RWPE2 (cell line): ENCODE measurements at regions not wholly inside any gene's neighbourhood (a gene's known extent, or its start where the extent isn't known, plus 50 kb on each side); places are given as distances from the start of the nearest gene placed in this dataset.

Experiments
- ATAC-seq: fragments of 200-7000 bp; cut with Tn5 transposase; 3 replicates; pipeline ENCODE4 v1.9.1; 2021; ENCODE audit warnings: low read depth
- DNase-seq: peaks from one replicate; pipeline ENCODE4 v3.0.0-alpha.2; 2020; ENCODE audit warnings: low spot score
- H3K27ac ChIP-seq: fragments of 450-650 bp; 2 replicates; pipeline ENCODE4 v1.5.1; 2017; ENCODE audit warnings: mild to moderate bottlenecking; ENCODE audit not compliant: poor library complexity, severe bottlenecking
- H3K27me3 ChIP-seq: fragments of 250-450 bp; sonication (Bioruptor Pico); 2 replicates; pipeline ENCODE4 v1.5.1; 2021; ENCODE audit warnings: mild to moderate bottlenecking, moderate library complexity; ENCODE audit not compliant: insufficient read depth, poor library complexity, severe bottlenecking
- H3K36me3 ChIP-seq: fragments of 250-450 bp; sonication (Bioruptor Pico); 2 replicates; pipeline ENCODE4 v1.5.1; 2020; ENCODE audit warnings: low read depth, mild to moderate bottlenecking, moderate library complexity
- H3K4me1 ChIP-seq: fragments of 250-450 bp; sonication (Bioruptor Pico); 2 replicates; pipeline ENCODE4 v1.5.1; 2021; ENCODE audit warnings: mild to moderate bottlenecking, moderate library complexity; ENCODE audit not compliant: insufficient read depth, poor library complexity, severe bottlenecking
- H3K4me3 ChIP-seq: fragments of 250-450 bp; sonication (Bioruptor Pico); 2 replicates; pipeline ENCODE4 v1.5.1; 2021; ENCODE audit warnings: mild to moderate bottlenecking, moderate library complexity; ENCODE audit not compliant: severe bottlenecking
- H3K9me3 ChIP-seq: fragments of 250-450 bp; sonication (Bioruptor Pico); 2 replicates; pipeline ENCODE4 v1.5.1; 2021; ENCODE audit warnings: mild to moderate bottlenecking, moderate library complexity; ENCODE audit not compliant: severe bottlenecking
- TF ChIP-seq, protein P1 (sequence below): fragments of 450-650 bp; IDR thresholded peaks from one replicate; pipeline ENCODE4 v1.5.1; 2017; ENCODE audit warnings: mild to moderate bottlenecking, moderate library complexity; ENCODE audit not compliant: poor library complexity, severe bottlenecking

DNA sequence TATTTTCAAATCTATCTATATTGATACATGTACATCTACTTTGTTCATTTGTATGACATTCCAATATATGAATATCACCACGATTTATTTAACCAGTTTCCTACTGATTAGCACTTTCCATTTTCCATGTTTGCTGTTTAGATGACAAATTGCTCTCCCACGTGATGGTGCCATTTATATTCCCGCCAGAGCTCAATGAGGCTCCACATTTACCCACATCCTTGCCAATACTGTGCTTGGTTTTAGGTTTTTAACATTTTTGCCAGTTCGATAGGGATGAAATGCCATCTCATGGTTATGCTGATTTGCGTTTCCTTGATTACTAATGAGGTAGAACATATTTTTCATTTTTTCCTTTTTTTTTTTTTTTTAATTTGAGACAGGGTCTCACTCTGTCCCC, 86.7 kb upstream of the TRIM2 start:
- Histone ChIP-seq H3K27me3 (no peaks in the 10 kb centered on the region), H3K36me3 (no peaks in the 10 kb centered on the region), H3K4me1 (peaks cover 12% of the 10 kb centered on the region), H3K27ac (no peak overlapping the region), H3K9me3 (no peaks in the 10 kb centered on the region), H3K4me3 (no peak overlapping the region)
- ATAC-seq, result no peak
- no peak for DNase-seq
- TF ChIP-seq, protein P1, sequence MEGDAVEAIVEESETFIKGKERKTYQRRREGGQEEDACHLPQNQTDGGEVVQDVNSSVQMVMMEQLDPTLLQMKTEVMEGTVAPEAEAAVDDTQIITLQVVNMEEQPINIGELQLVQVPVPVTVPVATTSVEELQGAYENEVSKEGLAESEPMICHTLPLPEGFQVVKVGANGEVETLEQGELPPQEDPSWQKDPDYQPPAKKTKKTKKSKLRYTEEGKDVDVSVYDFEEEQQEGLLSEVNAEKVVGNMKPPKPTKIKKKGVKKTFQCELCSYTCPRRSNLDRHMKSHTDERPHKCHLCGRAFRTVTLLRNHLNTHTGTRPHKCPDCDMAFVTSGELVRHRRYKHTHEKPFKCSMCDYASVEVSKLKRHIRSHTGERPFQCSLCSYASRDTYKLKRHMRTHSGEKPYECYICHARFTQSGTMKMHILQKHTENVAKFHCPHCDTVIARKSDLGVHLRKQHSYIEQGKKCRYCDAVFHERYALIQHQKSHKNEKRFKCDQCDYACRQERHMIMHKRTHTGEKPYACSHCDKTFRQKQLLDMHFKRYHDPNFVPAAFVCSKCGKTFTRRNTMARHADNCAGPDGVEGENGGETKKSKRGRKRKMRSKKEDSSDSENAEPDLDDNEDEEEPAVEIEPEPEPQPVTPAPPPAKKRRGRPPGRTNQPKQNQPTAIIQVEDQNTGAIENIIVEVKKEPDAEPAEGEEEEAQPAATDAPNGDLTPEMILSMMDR, result no peak

DNA sequence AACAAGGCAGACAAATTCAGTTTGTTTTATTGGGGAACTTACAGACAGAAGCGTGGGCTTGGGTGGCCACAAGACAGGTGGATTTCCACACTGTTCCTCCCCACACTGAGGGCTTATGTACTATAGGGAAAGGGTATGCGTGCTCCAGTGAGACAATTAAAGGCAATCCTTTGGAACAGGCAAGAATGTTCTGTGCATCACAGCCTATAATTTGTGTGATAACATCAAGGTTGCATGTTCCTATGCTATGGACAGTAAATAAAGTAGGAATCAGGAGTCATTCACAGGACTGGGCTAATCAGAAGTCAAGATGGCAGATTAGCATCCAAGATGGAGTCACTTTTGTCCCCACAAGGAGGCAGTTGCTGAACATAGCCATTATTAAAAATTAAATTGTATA, 84.6 kb upstream of the TRIM2 start:
- H3K9me3 ChIP-seq, result no peaks in the 10 kb centered on the region
- no peak for DNase-seq

DNA sequence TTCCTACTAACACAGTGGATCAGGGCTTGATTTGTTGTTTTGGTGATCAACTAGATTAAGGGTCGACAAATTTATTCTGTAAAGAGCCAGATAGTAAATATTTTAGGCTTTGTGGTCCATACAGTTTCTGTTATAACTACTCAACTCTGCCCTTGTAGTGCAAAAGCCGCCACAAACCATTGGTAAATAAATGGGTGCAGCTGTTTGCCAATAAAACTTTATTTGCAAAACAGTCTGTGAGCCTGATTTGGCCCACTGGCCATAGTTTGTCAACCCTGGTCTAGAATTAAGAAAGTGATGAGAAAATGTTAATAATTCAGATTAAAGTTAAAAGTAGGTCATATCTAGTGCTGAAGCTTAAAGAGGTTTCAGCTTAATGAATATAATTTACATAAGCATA, 84.0 kb upstream of the TRIM2 start:
- Histone ChIP-seq H3K36me3 (no peaks in the 10 kb centered on the region), H3K4me1 (peaks cover 7% of the 10 kb centered on the region), H3K27ac (no peak overlapping the region), H3K4me3 (no peak overlapping the region), H3K27me3 (no peaks in the 10 kb centered on the region), H3K9me3 (no peaks in the 10 kb centered on the region)
- DNase-seq (no peak), ATAC-seq (no peak)
- TF ChIP-seq, protein P1, result no peak

More for the DNA sequence above, 84.6 kb upstream of the TRIM2 start:
- Histone ChIP-seq H3K4me1 (peaks cover 12% of the 10 kb centered on the region), H3K4me3 (no peak overlapping the region), H3K27me3 (no peaks in the 10 kb centered on the region), H3K27ac (no peak overlapping the region), H3K36me3 (no peaks in the 10 kb centered on the region)
- TF ChIP-seq, protein P1, result no peak
- no peak for ATAC-seq

DNA sequence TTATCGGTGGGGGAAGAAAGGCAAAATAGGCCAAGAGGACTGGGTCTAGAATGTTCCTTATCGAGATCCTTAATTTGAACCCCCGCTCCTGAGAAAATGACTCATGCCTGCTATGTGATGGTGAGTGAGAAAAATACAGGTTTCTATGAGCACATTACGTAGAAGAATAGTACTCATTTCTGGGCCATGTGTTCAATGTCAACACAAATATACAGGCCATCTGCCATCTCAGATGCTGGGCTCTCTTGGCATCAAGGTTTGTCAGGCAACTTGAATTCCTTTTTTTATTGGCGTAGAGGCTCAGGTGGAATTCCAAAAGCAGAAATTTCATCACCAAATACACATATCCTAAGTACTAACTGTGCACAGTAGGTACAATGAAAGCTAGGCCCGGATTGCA, 81.4 kb upstream of the TRIM2 start:
- Histone ChIP-seq H3K27ac (no peak overlapping the region), H3K4me3 (no peak overlapping the region), H3K27me3 (no peaks in the 10 kb centered on the region), H3K9me3 (no peaks in the 10 kb centered on the region), H3K36me3 (no peaks in the 10 kb centered on the region), H3K4me1 (no peaks in the 10 kb centered on the region)
- TF ChIP-seq, protein P1, result no peak
- DNase-seq (no peak), ATAC-seq (no peak)

DNA sequence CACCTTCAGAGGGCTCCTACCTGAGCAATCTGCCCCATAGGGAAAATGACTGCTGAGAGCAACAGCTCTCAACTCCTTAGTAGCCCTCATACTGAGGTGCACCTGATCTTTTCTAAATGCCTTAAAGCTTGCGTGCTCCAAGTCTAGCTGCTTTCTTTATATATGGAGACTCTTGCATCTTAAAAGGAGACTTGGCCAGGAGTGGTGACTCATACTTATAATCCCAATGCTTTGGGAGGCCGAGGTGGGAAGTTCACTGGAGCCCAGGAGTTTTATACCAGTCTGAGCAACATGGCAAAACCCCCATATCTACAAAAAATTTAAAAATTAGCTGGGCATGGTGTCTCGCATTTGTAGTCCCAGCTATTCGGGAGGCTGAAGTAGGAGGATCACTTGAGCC, 78.1 kb upstream of the TRIM2 start:
- ATAC-seq, result no peak
- TF ChIP-seq, protein P1, result no peak
- Histone ChIP-seq H3K4me1 (no peaks in the 10 kb centered on the region), H3K9me3 (no peaks in the 10 kb centered on the region), H3K27me3 (no peaks in the 10 kb centered on the region), H3K27ac (no peak overlapping the region), H3K36me3 (no peaks in the 10 kb centered on the region), H3K4me3 (no peak overlapping the region)
- no peak for DNase-seq
